NCI-H1105 treated with DMSO at 0.1 percent for 48 hours (cell line): ENCODE measurements at regions not wholly inside any gene's neighbourhood (a gene's known extent, or its start where the extent isn't known, plus 50 kb on each side); places are given as distances from the start of the nearest gene placed in this dataset.
A peak's percentile ranks its signal among the peaks of the same experiment; 100 is the strongest.
"Not testable (repeated sequence)": the region's sequence is repeated elsewhere in the genome, so short reads cannot be mapped to it uniquely, and the experiment has no call there.

Experiments used
- DNase-seq: peaks from one replicate; lab custom pipeline; 2025; lab: John Stamatoyannopoulos, UW

GRCh38 chr22:48820481-48821345 is 1007.0 kb downstream of the BRD1 start:
- DNase-seq = no peak

- DNase-seq = no peak
These were observed 1007.7 kb downstream of the BRD1 start for GRCh38 chr22:48819961-48820360.

GRCh38 chr22:48819232-48819631 is 1008.4 kb downstream of the BRD1 start:
- no peak for DNase-seq

- not testable (repeated sequence) for DNase-seq
These were observed 1010.2 kb downstream of the BRD1 start for GRCh38 chr22:48817491-48817890.

GRCh38 chr22:48811885-48812284 is 1015.8 kb downstream of the BRD1 start:
- peak; percentile 90 for DNase-seq

- DNase-seq = no peak
These were observed 1019.4 kb downstream of the BRD1 start for GRCh38 chr22:48808038-48808960.

GRCh38 chr22:48807155-48807554 is 1020.5 kb downstream of the BRD1 start:
- no peak for DNase-seq

GRCh38 chr22:48806227-48806781 is 1021.4 kb downstream of the BRD1 start:
- DNase-seq = no peak

GRCh38 chr22:48805516-48805915 is 1022.2 kb downstream of the BRD1 start:
- DNase-seq = no peak

- no peak for DNase-seq
These were observed 1022.8 kb downstream of the BRD1 start for GRCh38 chr22:48804811-48805301.

- DNase-seq = no peak
These were observed 1023.5 kb downstream of the BRD1 start for GRCh38 chr22:48803948-48804810.

GRCh38 chr22:48803171-48803947 is 1024.3 kb downstream of the BRD1 start:
- no peak for DNase-seq

GRCh38 chr22:48802576-48802975 is 1025.1 kb downstream of the BRD1 start:
- DNase-seq = no peak

- no peak for DNase-seq
These were observed 1026.6 kb downstream of the BRD1 start for GRCh38 chr22:48800886-48801607.

GRCh38 chr22:48800036-48800885 is 1027.4 kb downstream of the BRD1 start:
- DNase-seq = no peak

GRCh38 chr22:48799227-48799970 is 1028.3 kb downstream of the BRD1 start:
- no peak for DNase-seq

GRCh38 chr22:48798281-48799226 is 1029.1 kb downstream of the BRD1 start:
- DNase-seq = no peak
